SIG-M5 treated with dmso at 0.1 percent for 504 hours (cell line): ENCODE measurements at regions not wholly inside any gene's neighbourhood (a gene's known extent, or its start where the extent isn't known, plus 50 kb on each side); places are given as distances from the start of the nearest gene placed in this dataset.

ENCODE experiments used
- DNase-seq: peaks from one replicate; lab custom pipeline; 2025; ENCODE audit not compliant: unreplicated experiment; lab: John Stamatoyannopoulos, UW

DNA sequence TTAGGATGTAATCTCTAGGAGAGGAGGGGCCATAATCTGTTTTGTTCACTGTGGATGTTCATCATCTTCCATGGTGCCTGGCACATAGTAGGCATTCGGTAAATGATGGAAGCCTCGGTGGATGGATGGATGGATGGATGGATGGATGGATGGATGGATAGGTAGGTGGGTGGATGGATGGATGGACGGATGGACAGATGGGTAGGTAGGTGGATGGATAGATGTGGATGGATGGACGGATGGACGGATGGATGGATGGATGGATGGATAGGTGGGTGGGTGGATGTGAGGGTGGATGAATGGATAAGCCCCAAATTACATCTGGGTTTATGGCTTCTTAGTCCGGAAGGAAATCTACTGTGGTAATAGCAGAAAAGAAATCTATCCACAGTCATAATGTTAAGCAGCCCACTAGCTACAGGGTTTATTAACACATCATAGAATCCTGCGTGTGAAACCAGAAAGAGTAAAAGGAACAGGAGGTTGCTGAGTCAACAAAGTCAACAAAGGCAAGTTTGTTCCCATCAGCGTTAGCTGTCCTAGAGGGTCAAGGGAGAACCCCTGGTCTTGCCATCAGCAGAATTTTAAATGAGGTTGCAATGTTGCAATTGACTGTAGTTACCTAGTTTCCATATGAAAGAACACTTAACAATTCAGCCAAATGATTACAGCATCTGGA lies 82.8 kb downstream of the C11orf91 start:
- no peak for DNase-seq

DNA sequence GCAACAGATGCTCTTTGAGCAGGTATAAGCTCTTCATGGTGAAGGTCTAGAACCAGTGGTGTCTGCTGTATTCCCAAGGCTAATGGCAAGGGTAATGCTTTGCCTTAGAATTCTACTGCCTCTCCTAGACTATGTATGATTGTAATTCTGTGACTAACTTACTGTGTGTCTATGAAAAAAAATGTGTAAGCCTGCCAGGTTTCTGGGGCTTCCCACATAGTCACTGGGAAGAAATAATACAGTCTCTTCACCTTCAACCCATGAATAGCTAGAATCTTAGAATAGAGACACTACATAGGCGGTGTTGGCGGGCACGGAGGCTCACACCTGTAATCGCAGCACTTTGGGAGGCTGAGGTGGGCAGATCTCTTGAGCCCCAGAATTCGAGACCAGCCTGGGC lies 84.1 kb downstream of the C11orf91 start:
- no peak for DNase-seq

GRCh38 chr11:33615751-33616150 lies 84.9 kb downstream of the C11orf91 start:
- no peak for DNase-seq

GRCh38 chr11:33613404-33613803 lies 87.2 kb downstream of the C11orf91 start:
- DNase-seq: no peak

GRCh38 chr11:33610903-33611302 lies 89.7 kb downstream of the C11orf91 start:
- DNase-seq: no peak

GRCh38 chr11:33608386-33608785 lies 92.2 kb downstream of the C11orf91 start:
- DNase-seq: no peak

DNA sequence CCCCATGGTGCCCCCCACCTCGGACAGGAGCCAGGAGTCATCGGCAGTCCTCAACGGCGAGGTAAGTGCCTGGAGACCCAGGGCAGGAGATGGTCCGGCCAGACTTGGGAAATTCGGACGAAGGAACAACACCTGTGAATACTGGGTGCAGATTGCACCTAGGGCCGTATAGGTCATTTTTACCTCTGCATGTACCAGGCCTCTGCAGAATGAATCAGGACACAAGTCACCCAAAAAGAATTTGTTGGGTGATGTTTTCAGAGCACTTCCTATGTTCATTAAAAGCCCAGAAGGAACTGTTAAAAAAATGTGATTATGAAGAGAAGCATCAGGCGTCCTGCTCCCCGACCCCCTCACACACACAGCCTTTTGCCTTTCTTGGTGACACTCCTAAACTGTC lies 93.9 kb downstream of the C11orf91 start:
- DNase-seq: no peak

DNA sequence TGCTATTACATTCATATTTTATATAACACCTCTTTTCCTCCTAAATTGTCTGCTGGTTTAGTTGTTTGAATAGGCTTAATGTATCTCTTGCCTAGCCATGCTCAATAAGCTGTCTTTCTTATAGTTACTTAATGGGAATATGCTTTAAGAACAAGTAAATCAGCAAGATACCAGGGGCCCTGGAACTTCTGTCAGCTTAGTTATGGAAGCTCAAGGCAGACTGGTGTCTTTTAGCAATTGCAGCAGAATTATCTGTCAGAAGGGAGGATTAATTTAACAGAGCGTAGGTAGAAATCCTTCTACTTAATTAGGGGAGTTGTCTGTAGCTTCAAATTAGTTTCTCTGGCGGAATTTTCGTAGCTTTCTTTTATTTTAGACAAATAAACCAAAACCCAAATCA lies 94.9 kb downstream of the C11orf91 start:
- DNase-seq: no peak

GRCh38 chr11:33598426-33599069 lies 102.1 kb downstream of the C11orf91 start:
- DNase-seq: no peak

GRCh38 chr11:33594188-33594587 lies 106.4 kb downstream of the C11orf91 start:
- DNase-seq: no peak

- DNase-seq: no peak
These were observed 110.2 kb downstream of the C11orf91 start for GRCh38 chr11:33590441-33590840.

DNA sequence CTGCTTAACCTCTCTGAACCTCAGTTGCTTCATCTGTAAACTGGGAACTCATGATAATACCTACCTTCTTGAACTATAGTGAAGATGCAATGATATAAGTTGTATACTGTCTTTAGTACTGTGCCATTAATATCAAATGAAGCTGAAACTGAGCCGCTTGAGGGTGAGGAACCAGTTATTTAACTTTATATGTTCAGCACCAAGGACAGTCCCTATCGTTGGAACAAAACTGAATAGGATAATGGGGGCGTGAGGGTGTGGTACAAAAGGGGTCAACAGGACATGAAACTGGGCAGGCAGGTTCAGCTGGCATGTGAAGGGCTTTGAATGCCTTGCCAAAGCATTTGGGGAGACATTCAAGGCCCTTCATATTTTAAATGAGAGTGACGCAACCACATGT lies 112.6 kb downstream of the C11orf91 start:
- no peak for DNase-seq

DNA sequence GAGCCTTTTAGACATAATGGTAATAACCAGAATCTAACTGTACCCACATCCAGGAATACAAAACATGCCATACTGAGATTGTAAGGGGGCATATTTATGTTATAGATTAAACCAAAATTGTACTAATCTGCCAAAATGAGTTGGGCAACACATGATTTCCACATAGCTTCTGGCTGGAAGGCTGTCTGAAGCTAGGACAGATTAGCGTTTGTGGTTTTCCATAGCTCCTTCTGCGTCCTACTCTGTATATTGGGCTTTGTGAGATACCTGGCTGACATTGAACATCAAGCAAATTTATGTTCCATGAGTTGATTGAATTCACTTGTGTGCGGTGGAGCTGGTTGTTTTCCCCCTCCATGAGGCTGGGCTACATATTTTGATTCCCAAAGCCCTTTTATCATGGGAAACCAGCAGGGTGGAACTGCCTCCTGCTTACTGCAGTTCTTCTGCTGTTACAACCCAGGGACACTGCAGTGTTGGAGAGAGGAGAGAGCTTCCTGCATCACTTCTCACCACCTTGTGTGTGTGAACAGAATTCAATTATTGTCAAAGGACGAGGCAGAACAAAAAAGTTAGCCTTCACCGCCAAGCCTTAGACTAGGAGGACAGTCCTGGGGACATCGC lies 114.9 kb downstream of the C11orf91 start:
- DNase-seq: no peak

DNA sequence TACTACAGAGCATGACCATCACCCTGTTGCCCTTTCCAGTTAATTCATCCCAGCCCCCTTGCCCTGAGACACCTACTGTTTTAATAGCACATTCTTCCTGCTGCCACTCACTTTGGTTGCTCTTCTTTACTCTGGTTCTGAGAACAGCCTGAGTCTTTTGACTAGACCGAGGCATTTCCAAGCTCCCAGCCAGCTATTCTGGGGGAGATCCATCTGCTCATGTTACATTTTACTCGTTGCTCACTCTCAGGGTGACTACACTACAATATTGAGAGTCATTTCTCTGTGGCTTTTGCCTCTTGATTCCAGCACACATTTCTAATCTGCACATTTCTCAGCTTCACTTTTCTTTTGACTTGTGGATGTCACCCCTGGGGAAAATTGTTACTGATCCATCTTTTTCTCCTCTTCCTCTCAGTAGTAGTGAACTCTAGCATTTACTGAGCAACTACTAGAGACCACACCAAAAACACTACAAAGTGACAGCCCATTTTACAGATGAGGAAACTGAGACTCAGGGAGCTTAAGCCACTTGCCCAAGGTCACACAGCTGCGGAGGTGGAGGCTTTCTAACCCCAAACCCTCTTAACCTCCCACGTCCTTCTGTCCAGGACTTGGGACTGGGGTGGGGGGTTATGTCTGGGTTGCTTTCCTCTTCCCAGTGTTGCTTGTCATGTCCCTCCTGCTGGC lies 117.8 kb downstream of the C11orf91 start:
- no peak for DNase-seq

- no peak for DNase-seq
These were observed 121.5 kb downstream of the C11orf91 start for GRCh38 chr11:33579101-33579500.

DNA sequence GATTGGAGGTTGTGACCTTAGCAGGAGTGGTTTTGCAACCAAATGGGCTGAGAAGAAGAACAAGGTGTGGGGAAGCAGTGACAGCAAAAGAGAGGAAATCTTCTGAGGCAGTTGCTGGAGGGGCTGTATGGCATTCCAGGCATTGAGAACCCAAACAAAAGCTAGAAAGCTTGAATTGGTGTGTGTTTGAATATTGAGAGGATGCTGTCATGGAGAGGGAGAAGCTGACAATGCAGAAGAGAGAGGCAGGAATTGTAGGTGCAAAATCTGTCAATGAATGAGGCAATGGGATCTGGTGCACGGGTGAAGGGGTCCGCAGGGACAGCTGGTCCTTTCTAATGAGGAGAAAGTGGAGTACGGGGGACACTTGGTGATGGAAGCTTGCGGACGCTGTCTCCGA lies 123.4 kb downstream of the C11orf91 start:
- no peak for DNase-seq

- no peak for DNase-seq
These were observed 125.3 kb downstream of the C11orf91 start for GRCh38 chr11:33575311-33575710.

GRCh38 chr11:33574331-33574730 lies 126.3 kb downstream of the C11orf91 start:
- DNase-seq: no peak

DNA sequence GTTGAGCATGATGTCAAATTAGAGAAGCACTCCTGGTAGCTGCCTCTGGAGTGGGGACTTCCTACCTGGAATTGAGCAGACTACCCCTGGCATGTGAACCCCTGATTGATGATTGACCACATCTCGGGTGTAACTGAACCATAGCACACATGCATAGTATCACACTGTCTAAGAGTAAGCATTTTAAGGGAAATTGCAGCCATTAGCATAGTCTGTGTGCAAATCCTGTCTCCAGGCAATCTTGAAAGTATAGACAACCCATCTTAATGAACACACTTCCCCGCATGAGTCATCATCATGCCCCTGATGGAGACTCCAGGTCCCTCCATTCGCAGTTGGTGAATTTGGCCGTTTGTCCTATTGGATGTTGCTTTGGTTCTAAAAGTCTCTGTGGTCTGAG lies 131.3 kb downstream of the C11orf91 start:
- no peak for DNase-seq

- no peak for DNase-seq
These were observed 133.6 kb downstream of the C11orf91 start for GRCh38 chr11:33567004-33567403.

- no peak for DNase-seq
These were observed 135.7 kb downstream of the C11orf91 start for GRCh38 chr11:33564856-33565453.

DNA sequence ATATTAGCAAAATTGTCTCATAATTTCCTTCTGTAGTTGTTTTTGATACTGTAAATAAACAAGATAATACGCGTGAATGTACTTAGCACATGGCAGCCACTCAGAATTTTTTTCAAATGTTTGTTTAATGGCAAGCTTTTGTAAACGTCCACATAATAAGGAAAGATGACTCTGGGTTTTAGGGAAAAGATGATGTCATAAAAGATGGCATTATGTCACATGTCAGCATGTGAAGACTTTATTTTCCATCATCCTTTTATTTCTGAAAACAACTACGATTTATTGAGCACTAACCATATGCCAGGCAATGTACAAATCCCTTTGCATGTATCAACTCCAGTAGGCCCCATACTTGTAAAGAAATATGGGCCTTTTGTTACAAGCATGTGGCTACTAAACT lies 139.9 kb downstream of the C11orf91 start:
- DNase-seq: no peak
